HFFc6 (cell line): ENCODE measurements at regions not wholly inside any gene's neighbourhood (a gene's known extent, or its start where the extent isn't known, plus 50 kb on each side); places are given as distances from the start of the nearest gene placed in this dataset.
A peak's percentile ranks its signal among the peaks of the same experiment; 100 is the strongest.
"Not testable (repeated sequence)": the region's sequence is repeated elsewhere in the genome, so short reads cannot be mapped to it uniquely, and the experiment has no call there.

Experiments
- DNase-seq: peaks from one replicate; pipeline ENCODE4 v3.0.0-alpha.2; 2018
- H3K27ac Mint-ChIP-seq: 2 replicates; pipeline ENCODE4 v1.8.0; 2020; ENCODE audit warnings: mild to moderate bottlenecking, mixed read lengths
- H3K27me3 Mint-ChIP-seq: 2 replicates; pipeline ENCODE4 v1.8.0; 2021; ENCODE audit warnings: mild to moderate bottlenecking, moderate library complexity, mixed read lengths; ENCODE audit not compliant: insufficient read depth
- H3K36me3 Mint-ChIP-seq: 2 replicates; pipeline ENCODE4 v1.8.0; 2021; ENCODE audit warnings: low read depth, mixed read lengths
- H3K4me1 Mint-ChIP-seq: 2 replicates; pipeline ENCODE4 v1.8.0; 2020; ENCODE audit warnings: low read depth, mixed read lengths
- H3K4me3 Mint-ChIP-seq: 2 replicates; pipeline ENCODE4 v1.8.0; 2020; ENCODE audit warnings: mild to moderate bottlenecking, moderate library complexity, mixed read lengths
- H3K9me3 Mint-ChIP-seq: 2 replicates; pipeline ENCODE4 v1.8.0; 2020; ENCODE audit warnings: mild to moderate bottlenecking, mixed read lengths
- TF ChIP-seq, protein P1 (sequence below): fragments of 200-600 bp; sonication (generic); IDR thresholded peaks from 2 replicates; pipeline ENCODE4 v1.5.0; 2021; ENCODE audit warnings: antibody characterized with exemption, mild to moderate bottlenecking

DNA sequence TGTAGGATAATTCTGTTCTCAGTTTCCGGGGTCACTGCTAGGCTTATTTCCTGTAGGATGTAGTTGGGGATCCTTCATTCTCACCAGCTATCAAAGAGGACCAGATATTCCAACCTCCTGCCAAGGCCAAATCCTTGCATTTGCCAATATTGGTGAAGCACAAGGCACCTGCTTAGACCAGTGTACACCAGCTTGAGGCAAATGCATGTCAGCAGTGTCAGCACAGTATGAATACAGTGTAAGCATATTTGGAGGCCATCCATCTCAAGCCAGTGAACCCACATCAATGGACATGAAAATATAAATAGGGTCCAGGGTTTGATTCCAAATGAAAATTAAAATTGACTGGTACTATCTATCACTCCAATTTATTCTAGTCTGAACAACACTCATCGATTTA, 88.0 kb upstream of the MAPRE2 start:
- Mint-ChIP-seq H3K36me3 (no peaks in the 10 kb centered on the region), H3K9me3 (no peaks in the 10 kb centered on the region; the same call in 1 of the 2 replicates), H3K4me3 (no peak overlapping the region), H3K27me3 (peaks cover 4% of the 10 kb centered on the region; the same call in 1 of the 2 replicates), H3K4me1 (peaks cover 13% of the 10 kb centered on the region; the same call in 1 of the 2 replicates), H3K27ac (no peak overlapping the region)
- TF ChIP-seq, protein P1, sequence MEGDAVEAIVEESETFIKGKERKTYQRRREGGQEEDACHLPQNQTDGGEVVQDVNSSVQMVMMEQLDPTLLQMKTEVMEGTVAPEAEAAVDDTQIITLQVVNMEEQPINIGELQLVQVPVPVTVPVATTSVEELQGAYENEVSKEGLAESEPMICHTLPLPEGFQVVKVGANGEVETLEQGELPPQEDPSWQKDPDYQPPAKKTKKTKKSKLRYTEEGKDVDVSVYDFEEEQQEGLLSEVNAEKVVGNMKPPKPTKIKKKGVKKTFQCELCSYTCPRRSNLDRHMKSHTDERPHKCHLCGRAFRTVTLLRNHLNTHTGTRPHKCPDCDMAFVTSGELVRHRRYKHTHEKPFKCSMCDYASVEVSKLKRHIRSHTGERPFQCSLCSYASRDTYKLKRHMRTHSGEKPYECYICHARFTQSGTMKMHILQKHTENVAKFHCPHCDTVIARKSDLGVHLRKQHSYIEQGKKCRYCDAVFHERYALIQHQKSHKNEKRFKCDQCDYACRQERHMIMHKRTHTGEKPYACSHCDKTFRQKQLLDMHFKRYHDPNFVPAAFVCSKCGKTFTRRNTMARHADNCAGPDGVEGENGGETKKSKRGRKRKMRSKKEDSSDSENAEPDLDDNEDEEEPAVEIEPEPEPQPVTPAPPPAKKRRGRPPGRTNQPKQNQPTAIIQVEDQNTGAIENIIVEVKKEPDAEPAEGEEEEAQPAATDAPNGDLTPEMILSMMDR, result no peak
- no peak for DNase-seq

DNA sequence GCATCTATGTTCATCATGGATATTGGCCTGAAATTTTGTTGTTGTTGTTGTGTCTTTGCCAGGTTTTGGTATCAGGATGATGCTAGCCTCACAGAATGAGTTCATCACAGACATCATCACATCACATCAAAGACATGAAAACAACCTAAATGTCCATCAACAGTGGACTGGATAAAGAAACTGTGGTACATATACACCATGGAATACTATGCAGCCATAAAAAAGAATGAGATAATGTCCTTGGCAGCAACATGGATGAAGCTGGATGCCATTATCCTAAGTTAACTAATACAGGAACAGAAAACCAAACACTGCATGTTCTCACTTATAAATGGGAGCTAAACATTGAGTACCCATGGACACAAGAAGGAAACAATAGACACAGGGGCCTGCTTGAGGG, 85.7 kb upstream of the MAPRE2 start:
- not testable (repeated sequence) for H3K27ac Mint-ChIP-seq, H3K27me3 Mint-ChIP-seq, H3K4me3 Mint-ChIP-seq, H3K9me3 Mint-ChIP-seq, DNase-seq, H3K36me3 Mint-ChIP-seq
- H3K4me1 Mint-ChIP-seq, result peaks cover 13% of the 10 kb centered on the region; the same call in 1 of the 2 replicates

DNA sequence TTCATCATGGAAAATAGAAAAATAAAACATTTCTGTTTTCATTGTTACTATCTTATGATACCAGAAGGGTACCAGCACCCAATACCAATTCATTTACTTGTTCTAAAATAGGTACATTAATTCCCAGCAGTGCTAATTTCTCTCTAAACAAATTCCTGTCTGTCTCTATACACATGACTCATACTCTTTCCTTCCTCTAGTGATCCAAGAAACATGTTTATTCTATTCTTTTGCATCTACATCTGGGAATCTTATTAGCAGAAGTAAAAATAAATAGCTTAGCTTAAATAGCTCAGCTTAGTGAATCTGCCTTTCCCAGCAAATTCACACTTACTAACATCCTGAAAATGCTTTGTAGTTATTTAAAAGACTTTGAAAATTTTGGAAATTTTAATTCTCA, 84.5 kb upstream of the MAPRE2 start:
- no peak overlapping the region for H3K27ac Mint-ChIP-seq
- H3K36me3 Mint-ChIP-seq, result no peaks in the 10 kb centered on the region
- no peaks in the 10 kb centered on the region; the same call in 1 of the 2 replicates for H3K9me3 Mint-ChIP-seq
- peak; percentile 7 for DNase-seq
- TF ChIP-seq, protein P1, result no peak
- peaks cover 6% of the 10 kb centered on the region; the same call in 1 of the 2 replicates for H3K27me3 Mint-ChIP-seq
- H3K4me1 Mint-ChIP-seq, result peaks cover 13% of the 10 kb centered on the region; the same call in 1 of the 2 replicates
- no peak overlapping the region for H3K4me3 Mint-ChIP-seq

DNA sequence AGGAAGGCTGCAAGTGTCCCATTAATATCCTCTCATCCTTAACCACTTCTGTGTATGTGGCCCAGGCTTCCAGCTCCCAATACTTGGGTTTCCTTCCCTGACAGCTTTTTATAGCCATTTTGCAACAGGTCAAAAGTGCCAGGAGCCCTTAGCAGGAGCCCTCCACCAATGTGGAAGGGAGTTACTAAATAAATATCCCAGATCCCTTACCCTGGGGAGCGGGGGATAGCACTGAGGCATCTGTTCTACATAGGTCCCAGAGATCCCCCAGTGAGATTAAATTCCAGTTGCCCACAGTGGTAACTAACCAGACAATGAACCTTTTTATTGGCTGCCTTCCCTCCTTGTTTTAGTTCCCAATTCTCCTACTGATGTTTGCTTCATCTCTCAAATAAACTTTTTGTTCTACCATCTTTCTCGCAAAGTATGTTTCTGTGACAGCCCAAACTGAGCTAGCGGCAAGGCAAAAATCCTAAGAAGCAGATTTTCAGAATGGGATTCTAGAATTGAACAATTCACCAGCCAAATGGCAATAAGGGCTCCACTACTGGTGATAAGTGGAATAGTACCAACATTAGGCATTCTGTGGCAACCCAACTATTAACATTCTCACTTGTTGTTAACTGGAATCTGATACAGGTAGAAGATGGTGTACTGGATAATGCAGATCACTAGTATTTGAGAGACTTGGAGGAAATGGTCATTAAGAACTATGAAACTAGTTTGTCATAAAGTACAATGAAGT, 83.9 kb upstream of the MAPRE2 start:
- Mint-ChIP-seq H3K4me3 (no peak overlapping the region), H3K9me3 (no peaks in the 10 kb centered on the region; the same call in 1 of the 2 replicates), H3K27me3 (peaks cover 6% of the 10 kb centered on the region; the same call in 1 of the 2 replicates), H3K27ac (no peak overlapping the region), H3K4me1 (peaks cover 13% of the 10 kb centered on the region; the same call in 1 of the 2 replicates), H3K36me3 (no peaks in the 10 kb centered on the region)
- DNase-seq, result no peak
- TF ChIP-seq, protein P1, result no peak

DNA sequence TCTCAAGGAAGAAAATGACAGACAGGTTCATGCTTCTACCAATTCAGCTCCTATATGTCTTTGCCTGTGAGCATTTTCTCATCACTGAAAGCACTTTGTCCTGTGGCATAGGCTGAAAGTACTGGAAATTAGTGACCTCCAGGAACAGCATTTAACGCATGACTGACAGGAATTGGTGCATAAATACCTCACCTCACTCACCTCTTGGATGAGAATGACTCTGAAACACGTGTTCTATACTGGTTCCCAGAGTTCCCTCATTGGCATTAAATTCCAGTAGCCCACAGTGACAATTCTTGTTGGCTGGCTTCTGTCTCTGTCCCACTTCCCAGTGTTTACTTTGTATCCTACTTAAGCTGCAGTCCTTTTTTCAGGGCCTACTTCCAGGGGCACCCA, 83.4 kb upstream of the MAPRE2 start:
- Mint-ChIP-seq H3K4me1 (peaks cover 13% of the 10 kb centered on the region; the same call in 1 of the 2 replicates), H3K4me3 (no peak overlapping the region), H3K27ac (no peak overlapping the region), H3K27me3 (peaks cover 6% of the 10 kb centered on the region; the same call in 1 of the 2 replicates), H3K36me3 (no peaks in the 10 kb centered on the region), H3K9me3 (no peaks in the 10 kb centered on the region; the same call in 1 of the 2 replicates)
- no peak for DNase-seq
- TF ChIP-seq, protein P1, result no peak

DNA sequence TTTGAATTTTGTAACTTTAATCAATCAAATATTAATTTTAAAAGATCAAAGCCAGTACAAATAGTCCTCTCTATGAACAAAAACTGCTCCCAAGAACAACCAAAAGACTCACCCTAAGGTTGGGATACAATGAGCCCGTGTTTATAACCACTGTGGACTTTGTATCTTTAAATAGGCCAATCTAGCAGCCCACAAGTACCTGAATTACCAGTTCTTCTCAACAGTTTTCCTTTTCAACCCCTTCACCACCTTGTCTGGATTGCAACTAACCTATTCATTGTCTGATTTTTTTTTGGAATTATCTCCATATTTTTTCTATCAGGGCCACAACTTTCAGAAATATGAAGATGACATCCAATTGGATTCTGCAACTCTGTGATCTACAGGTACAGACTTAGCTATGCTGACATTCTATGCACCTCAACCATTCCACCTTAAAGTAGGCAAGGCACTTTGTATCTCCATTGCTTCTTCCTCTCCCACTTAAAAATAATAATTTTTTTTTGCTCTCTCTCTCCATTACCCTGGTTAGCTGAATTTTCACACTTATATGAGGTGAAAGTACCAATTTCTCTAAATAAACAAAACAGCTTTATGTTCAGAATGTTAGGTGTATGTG, 81.9 kb upstream of the MAPRE2 start:
- Mint-ChIP-seq H3K4me3 (no peak overlapping the region), H3K27ac (no peak overlapping the region)
- TF ChIP-seq, protein P1, result no peak

More for the DNA sequence above, 81.9 kb upstream of the MAPRE2 start:
- peaks cover 6% of the 10 kb centered on the region; the same call in 1 of the 2 replicates for H3K27me3 Mint-ChIP-seq
- H3K36me3 Mint-ChIP-seq, result no peaks in the 10 kb centered on the region
- peaks cover 13% of the 10 kb centered on the region; the same call in 1 of the 2 replicates for H3K4me1 Mint-ChIP-seq
- no peak for DNase-seq
- no peaks in the 10 kb centered on the region; the same call in 1 of the 2 replicates for H3K9me3 Mint-ChIP-seq
